ENCODE measurements at regions not wholly inside any gene's neighbourhood (a gene's known extent, or its start where the extent isn't known, plus 50 kb on each side); places are given as distances from the start of the nearest gene placed in this dataset.

DNA sequence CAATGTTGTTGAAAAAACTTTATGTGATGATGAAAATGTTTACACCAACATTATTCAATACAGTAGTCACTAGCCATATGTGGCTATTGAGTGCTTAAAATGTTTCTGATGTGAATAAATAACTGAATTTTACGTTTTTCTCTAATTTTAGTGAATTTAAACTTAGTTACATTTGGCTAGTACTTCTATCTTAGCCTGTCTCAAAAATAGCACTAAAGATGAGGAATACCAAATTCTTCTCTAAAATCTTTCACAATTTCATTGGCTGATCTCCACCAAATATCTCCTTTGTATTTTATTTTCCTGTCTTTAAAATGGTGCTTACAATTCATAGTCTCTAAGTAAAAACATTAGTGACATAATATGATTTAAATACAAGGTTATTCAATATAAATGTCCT lies 83.7 kb upstream of the RND3 start:
- H3K4me3 Mint-ChIP-seq (ENCODE audit: unreplicated experiment) = no peak overlapping the region
- no peaks in the 10 kb centered on the region for H3K36me3 Mint-ChIP-seq (ENCODE audit: unreplicated experiment)
- no peak for DNase-seq
- TF ChIP-seq, protein P1, sequence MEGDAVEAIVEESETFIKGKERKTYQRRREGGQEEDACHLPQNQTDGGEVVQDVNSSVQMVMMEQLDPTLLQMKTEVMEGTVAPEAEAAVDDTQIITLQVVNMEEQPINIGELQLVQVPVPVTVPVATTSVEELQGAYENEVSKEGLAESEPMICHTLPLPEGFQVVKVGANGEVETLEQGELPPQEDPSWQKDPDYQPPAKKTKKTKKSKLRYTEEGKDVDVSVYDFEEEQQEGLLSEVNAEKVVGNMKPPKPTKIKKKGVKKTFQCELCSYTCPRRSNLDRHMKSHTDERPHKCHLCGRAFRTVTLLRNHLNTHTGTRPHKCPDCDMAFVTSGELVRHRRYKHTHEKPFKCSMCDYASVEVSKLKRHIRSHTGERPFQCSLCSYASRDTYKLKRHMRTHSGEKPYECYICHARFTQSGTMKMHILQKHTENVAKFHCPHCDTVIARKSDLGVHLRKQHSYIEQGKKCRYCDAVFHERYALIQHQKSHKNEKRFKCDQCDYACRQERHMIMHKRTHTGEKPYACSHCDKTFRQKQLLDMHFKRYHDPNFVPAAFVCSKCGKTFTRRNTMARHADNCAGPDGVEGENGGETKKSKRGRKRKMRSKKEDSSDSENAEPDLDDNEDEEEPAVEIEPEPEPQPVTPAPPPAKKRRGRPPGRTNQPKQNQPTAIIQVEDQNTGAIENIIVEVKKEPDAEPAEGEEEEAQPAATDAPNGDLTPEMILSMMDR (IDR thresholded peaks at IDR 0.05; ENCODE audit: partially characterized antibody, unreplicated experiment) = no peak
- H3K27ac Mint-ChIP-seq (ENCODE audit: unreplicated experiment) = no peak overlapping the region
- no peaks in the 10 kb centered on the region for H3K27me3 Mint-ChIP-seq (ENCODE audit: unreplicated experiment)
- no peaks in the 10 kb centered on the region for H3K9me3 Mint-ChIP-seq (ENCODE audit: unreplicated experiment)
- no peaks in the 10 kb centered on the region for H3K4me1 Mint-ChIP-seq (ENCODE audit: low read depth, unreplicated experiment)

DNA sequence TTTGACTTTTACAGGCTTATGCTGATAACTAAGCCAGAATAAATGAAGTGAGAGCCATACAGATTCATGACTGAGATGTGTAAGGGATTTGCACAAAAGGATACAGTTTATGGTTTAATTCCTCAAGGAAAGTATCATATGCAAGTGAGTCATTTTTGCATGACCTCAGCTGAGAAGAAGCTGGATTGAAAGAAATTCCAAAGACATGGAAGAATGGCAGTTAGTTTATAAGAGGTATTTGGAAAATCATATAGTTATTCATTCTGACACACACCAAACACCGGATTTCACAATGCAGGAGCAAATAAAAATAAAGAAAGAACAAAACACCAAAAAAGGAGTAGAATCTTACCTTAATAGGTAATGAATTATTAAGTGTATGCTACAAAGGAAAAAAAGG lies 83.2 kb upstream of the RND3 start:
- TF ChIP-seq, protein P1 (IDR thresholded peaks at IDR 0.05; ENCODE audit: partially characterized antibody, unreplicated experiment) = no peak
- Mint-ChIP-seq H3K27me3 (ENCODE audit: unreplicated experiment) (no peaks in the 10 kb centered on the region), H3K9me3 (ENCODE audit: unreplicated experiment) (no peaks in the 10 kb centered on the region), H3K4me1 (ENCODE audit: low read depth, unreplicated experiment) (no peaks in the 10 kb centered on the region), H3K4me3 (ENCODE audit: unreplicated experiment) (no peak overlapping the region), H3K27ac (ENCODE audit: unreplicated experiment) (no peak overlapping the region), H3K36me3 (ENCODE audit: unreplicated experiment) (no peaks in the 10 kb centered on the region)
- DNase-seq = no peak

DNA sequence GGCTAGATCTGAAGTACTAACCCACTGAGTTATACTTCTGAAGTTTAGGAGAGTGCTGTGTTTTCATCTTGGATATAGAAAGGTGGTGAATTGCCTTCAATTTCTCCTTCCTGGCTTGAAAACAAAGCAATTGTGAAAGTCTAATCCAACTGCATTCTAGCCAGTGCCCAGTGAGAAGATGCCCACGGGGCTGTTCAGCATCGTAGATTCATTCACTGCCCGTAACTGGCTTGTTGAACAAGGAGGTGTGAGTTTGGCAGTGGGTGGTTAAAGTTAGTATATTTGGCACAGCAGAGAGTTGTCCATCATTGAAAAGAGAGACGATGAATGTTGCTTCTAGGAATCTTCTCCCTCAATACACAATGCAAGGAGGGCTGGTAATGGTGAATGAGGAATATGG lies 82.3 kb upstream of the RND3 start:
- no peaks in the 10 kb centered on the region for H3K9me3 Mint-ChIP-seq (ENCODE audit: unreplicated experiment)

DNA sequence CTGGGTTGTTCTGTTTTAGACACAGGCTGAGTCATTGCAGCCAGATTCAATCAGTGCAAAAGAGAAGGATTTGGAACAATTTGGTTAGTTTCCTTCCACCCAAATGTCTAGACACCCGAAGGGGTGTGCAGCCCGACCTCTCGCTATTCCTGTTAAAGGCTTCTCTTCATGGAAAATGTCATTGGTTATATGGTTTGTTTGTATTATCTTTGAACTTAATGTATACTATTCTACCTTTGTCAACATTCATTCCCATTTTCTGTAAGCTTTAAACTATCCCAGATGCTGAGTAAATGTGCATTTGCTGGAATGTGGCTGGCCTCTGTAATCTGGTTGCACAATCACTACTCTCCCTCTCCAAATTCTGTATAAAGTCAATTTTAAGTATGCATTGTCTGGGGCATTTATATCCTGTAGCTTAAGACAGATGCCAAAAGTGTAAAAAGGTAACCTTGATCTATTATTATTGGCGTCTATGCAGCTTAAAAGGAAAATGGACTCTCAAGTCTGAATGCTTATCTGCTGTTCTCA lies 80.4 kb upstream of the RND3 start:
- no peaks in the 10 kb centered on the region for H3K4me1 Mint-ChIP-seq (ENCODE audit: low read depth, unreplicated experiment)
- no peak for DNase-seq
- H3K27ac Mint-ChIP-seq (ENCODE audit: unreplicated experiment) = no peak overlapping the region
- H3K4me3 Mint-ChIP-seq (ENCODE audit: unreplicated experiment) = no peak overlapping the region
- H3K9me3 Mint-ChIP-seq (ENCODE audit: unreplicated experiment) = no peaks in the 10 kb centered on the region
- TF ChIP-seq, protein P1 (IDR thresholded peaks at IDR 0.05; ENCODE audit: partially characterized antibody, unreplicated experiment) = no peak
- H3K36me3 Mint-ChIP-seq (ENCODE audit: unreplicated experiment) = no peaks in the 10 kb centered on the region
- no peaks in the 10 kb centered on the region for H3K27me3 Mint-ChIP-seq (ENCODE audit: unreplicated experiment)

More for the DNA sequence above, 82.3 kb upstream of the RND3 start:
- no peaks in the 10 kb centered on the region for H3K4me1 Mint-ChIP-seq (ENCODE audit: low read depth, unreplicated experiment)
- no peaks in the 10 kb centered on the region for H3K27me3 Mint-ChIP-seq (ENCODE audit: unreplicated experiment)
- H3K36me3 Mint-ChIP-seq (ENCODE audit: unreplicated experiment) = no peaks in the 10 kb centered on the region
- TF ChIP-seq, protein P1 (IDR thresholded peaks at IDR 0.05; ENCODE audit: partially characterized antibody, unreplicated experiment) = no peak
- no peak overlapping the region for H3K27ac Mint-ChIP-seq (ENCODE audit: unreplicated experiment)
- DNase-seq = no peak
- no peak overlapping the region for H3K4me3 Mint-ChIP-seq (ENCODE audit: unreplicated experiment)

DNA sequence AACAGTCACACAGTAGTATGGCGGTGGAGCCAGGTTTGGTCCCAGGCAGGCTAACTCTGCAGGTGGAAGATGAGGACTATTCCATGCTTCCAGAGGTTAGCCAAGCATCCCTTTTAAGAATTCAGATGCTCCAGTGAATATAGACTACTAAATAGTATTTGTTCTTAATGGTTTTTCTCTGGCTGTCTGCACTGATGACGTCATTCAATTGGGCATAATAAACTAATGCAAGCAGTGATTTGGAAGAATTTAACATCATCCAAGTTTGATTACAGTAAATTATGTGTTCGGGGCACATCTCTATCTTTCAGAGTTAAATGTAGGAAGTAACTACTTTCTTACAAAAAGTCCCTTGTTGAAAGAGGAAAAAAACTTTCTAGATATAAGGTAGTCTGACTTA lies 78.8 kb upstream of the RND3 start:
- TF ChIP-seq, protein P1 (IDR thresholded peaks at IDR 0.05; ENCODE audit: partially characterized antibody, unreplicated experiment) = no peak
- Mint-ChIP-seq H3K4me3 (ENCODE audit: unreplicated experiment) (no peak overlapping the region), H3K4me1 (ENCODE audit: low read depth, unreplicated experiment) (no peaks in the 10 kb centered on the region), H3K27me3 (ENCODE audit: unreplicated experiment) (no peaks in the 10 kb centered on the region), H3K36me3 (ENCODE audit: unreplicated experiment) (no peaks in the 10 kb centered on the region), H3K27ac (ENCODE audit: unreplicated experiment) (no peak overlapping the region), H3K9me3 (ENCODE audit: unreplicated experiment) (no peaks in the 10 kb centered on the region)
- no peak for DNase-seq

All from glutamatergic neuron (in vitro differentiated cells).